RWPE2 (cell line): ENCODE measurements at regions not wholly inside any gene's neighbourhood (a gene's known extent, or its start where the extent isn't known, plus 50 kb on each side); places are given as distances from the start of the nearest gene placed in this dataset.

Source experiments
- ATAC-seq: fragments of 200-7000 bp; cut with Tn5 transposase; 3 replicates; pipeline ENCODE4 v1.9.1; 2021; ENCODE audit warnings: low read depth
- DNase-seq: peaks from one replicate; pipeline ENCODE4 v3.0.0-alpha.2; 2020; ENCODE audit warnings: low spot score
- H3K27ac ChIP-seq: fragments of 450-650 bp; 2 replicates; pipeline ENCODE4 v1.5.1; 2017; ENCODE audit warnings: mild to moderate bottlenecking; ENCODE audit not compliant: poor library complexity, severe bottlenecking
- H3K27me3 ChIP-seq: fragments of 250-450 bp; sonication (Bioruptor Pico); 2 replicates; pipeline ENCODE4 v1.5.1; 2021; ENCODE audit warnings: mild to moderate bottlenecking, moderate library complexity; ENCODE audit not compliant: insufficient read depth, poor library complexity, severe bottlenecking
- H3K36me3 ChIP-seq: fragments of 250-450 bp; sonication (Bioruptor Pico); 2 replicates; pipeline ENCODE4 v1.5.1; 2020; ENCODE audit warnings: low read depth, mild to moderate bottlenecking, moderate library complexity
- H3K4me1 ChIP-seq: fragments of 250-450 bp; sonication (Bioruptor Pico); 2 replicates; pipeline ENCODE4 v1.5.1; 2021; ENCODE audit warnings: mild to moderate bottlenecking, moderate library complexity; ENCODE audit not compliant: insufficient read depth, poor library complexity, severe bottlenecking
- H3K4me3 ChIP-seq: fragments of 250-450 bp; sonication (Bioruptor Pico); 2 replicates; pipeline ENCODE4 v1.5.1; 2021; ENCODE audit warnings: mild to moderate bottlenecking, moderate library complexity; ENCODE audit not compliant: severe bottlenecking
- H3K9me3 ChIP-seq: fragments of 250-450 bp; sonication (Bioruptor Pico); 2 replicates; pipeline ENCODE4 v1.5.1; 2021; ENCODE audit warnings: mild to moderate bottlenecking, moderate library complexity; ENCODE audit not compliant: severe bottlenecking
- CTCF ChIP-seq: fragments of 450-650 bp; IDR thresholded peaks from one replicate; pipeline ENCODE4 v1.5.1; 2017; ENCODE audit warnings: mild to moderate bottlenecking, moderate library complexity; ENCODE audit not compliant: poor library complexity, severe bottlenecking

- no peaks in the 10 kb centered on the region for H3K27me3 ChIP-seq
- no peaks in the 10 kb centered on the region for H3K9me3 ChIP-seq
- H3K27ac ChIP-seq, result no peak overlapping the region
- H3K36me3 ChIP-seq, result no peaks in the 10 kb centered on the region
- no peak overlapping the region for H3K4me3 ChIP-seq
- no peaks in the 10 kb centered on the region for H3K4me1 ChIP-seq
- no peak for DNase-seq
- no peak for ATAC-seq
- TF ChIP-seq CTCF, result no peak
These were observed 615.6 kb upstream of the ADAMTS9 start for GRCh38 chr3:65303431-65303830.

GRCh38 chr3:65291448-65292125, 603.8 kb upstream of the ADAMTS9 start:
- H3K36me3 ChIP-seq, result no peaks in the 10 kb centered on the region
- H3K27me3 ChIP-seq, result no peaks in the 10 kb centered on the region
- H3K27ac ChIP-seq, result no peak overlapping the region
- ATAC-seq (no peak), DNase-seq (no peak)
- no peaks in the 10 kb centered on the region for H3K9me3 ChIP-seq
- H3K4me3 ChIP-seq, result no peak overlapping the region
- TF ChIP-seq CTCF, result no peak
- H3K4me1 ChIP-seq, result no peaks in the 10 kb centered on the region

- Histone ChIP-seq H3K27me3 (no peaks in the 10 kb centered on the region), H3K4me3 (no peak overlapping the region), H3K36me3 (no peaks in the 10 kb centered on the region), H3K4me1 (no peaks in the 10 kb centered on the region), H3K27ac (no peak overlapping the region), H3K9me3 (no peaks in the 10 kb centered on the region)
- no peak for DNase-seq
- ATAC-seq, result no peak
- TF ChIP-seq CTCF, result no peak
These were observed 601.0 kb upstream of the ADAMTS9 start for GRCh38 chr3:65288776-65289175.

- Histone ChIP-seq H3K36me3 (no peaks in the 10 kb centered on the region), H3K9me3 (no peaks in the 10 kb centered on the region), H3K4me1 (no peaks in the 10 kb centered on the region), H3K27ac (no peak overlapping the region), H3K4me3 (no peak overlapping the region), H3K27me3 (no peaks in the 10 kb centered on the region)
- no peak for ATAC-seq
- no peak for DNase-seq
- no peak for TF ChIP-seq CTCF
These were observed 598.2 kb upstream of the ADAMTS9 start for GRCh38 chr3:65285956-65286355.

GRCh38 chr3:65284961-65285360, 597.2 kb upstream of the ADAMTS9 start:
- H3K27me3 ChIP-seq, result no peaks in the 10 kb centered on the region
- no peak overlapping the region for H3K27ac ChIP-seq
- H3K4me1 ChIP-seq, result no peaks in the 10 kb centered on the region
- H3K4me3 ChIP-seq, result no peak overlapping the region
- DNase-seq (no peak), ATAC-seq (no peak)
- no peaks in the 10 kb centered on the region for H3K9me3 ChIP-seq
- no peaks in the 10 kb centered on the region for H3K36me3 ChIP-seq
- TF ChIP-seq CTCF, result no peak
